SKM-1 (cell line): ENCODE measurements at regions not wholly inside any gene's neighbourhood (a gene's known extent, or its start where the extent isn't known, plus 50 kb on each side); places are given as distances from the start of the nearest gene placed in this dataset.

Experiments
- DNase-seq: peaks from one replicate; lab custom pipeline; 2025; ENCODE audit not compliant: unreplicated experiment; lab: John Stamatoyannopoulos, UW

DNA sequence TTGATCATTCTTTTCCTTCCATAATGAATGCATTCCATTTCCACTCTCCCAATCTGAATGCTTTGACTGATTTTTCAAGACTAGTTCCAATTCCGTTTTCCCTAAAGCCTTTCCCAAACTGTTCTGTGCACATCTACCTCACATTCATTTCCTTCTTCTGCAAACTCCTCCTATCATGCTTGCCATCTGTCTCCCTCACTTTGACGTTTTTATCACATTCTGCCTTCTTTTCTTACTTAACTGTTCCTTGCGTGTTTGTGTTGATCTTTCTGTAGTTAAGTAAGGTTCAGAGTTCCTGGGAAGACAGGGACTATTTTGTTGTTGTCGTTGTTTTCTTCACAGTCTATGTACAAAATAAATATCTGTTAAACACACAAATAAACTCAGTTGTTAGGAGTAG lies 179.0 kb downstream of the NXPE2 start:
- no peak for DNase-seq

DNA sequence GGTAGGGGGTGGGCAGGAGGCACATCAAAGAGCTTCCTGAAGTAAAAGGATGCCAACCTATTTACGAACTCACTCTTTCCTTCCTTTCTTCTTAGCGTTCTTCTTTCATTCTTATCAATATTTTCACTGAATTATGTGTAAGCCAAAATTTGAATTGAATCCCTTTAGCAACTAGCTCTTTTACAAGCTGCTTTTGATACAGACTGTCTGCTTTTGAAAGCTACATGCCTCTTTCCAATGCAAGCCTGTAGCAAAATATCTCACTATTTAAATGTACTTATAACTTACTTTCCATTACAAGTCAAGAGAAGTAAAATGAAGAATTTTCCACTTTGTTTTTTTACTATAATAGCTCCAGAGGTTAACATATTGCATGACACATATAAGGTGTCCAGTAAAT lies 186.6 kb downstream of the NXPE2 start:
- no peak for DNase-seq

DNA sequence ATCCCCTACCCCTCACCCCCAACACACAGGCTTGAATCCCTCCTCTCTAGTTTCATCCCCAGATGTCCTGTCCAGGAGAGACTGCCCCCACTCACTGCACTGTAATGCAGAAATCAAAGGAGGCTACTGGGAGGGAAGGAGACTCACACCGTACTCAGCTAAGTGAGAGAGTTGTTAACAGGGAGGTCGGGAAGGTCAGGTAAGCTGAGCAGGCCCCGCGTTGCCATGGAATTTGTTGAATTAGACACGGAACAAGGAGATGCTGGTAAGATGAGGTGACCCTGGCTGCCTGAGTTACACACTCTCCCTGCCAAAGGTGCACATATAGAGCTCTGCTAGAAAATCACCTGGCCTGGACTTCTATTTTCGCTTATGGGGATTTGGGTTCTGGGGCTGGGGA lies 197.9 kb downstream of the NXPE2 start:
- DNase-seq = no peak

GRCh38 chr11:114877976-114878375 lies 199.6 kb downstream of the NXPE2 start:
- no peak for DNase-seq

GRCh38 chr11:114880442-114880841 lies 202.1 kb downstream of the NXPE2 start:
- no peak for DNase-seq

DNA sequence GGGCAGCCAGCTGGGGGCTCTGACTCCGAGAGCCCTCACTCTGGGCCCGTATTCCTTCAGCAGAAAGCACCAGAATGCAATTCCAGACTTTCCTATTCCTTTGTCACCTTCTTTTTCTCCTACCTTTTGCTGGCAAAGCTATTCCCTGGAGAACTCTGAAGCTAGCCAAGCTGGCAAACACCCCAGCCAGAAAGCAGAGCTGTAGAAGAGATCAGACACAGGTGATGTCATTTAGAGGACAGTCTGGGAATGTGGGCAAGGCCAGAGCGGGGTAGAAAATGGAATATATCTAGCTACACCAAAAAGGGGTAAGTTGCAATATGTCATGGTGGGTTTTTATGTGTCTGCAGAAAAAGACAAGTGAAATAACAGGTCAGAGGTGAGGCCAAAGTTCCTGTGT lies 205.1 kb downstream of the NXPE2 start:
- no peak for DNase-seq

DNA sequence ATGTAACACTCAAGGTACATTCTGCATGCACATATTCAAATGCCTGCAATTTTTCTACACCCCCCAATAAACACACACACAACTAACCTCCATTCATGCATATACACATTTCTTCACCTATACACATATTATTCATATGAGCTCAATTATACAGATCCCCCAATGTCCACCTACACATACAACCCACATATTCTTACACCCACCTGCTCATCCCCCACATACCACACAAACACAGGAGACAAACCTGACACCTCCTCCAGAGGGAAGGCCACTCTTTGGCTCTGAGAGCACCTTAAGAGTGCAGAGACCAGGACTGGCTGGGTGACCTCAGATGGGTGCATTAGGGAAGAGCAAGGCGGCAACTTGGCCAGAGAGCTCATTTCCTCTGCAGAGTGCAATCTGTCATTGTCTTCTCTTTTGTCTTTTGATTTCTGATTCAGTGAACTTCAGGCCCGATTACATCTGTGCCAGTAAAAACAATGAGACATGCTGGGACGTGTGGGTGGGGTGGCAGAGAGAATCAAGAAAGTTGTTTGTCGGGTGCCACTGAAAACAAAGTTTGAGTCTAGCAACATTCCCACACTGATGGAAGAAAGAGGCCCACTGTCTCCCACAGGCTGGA lies 208.4 kb downstream of the NXPE2 start:
- DNase-seq = no peak

DNA sequence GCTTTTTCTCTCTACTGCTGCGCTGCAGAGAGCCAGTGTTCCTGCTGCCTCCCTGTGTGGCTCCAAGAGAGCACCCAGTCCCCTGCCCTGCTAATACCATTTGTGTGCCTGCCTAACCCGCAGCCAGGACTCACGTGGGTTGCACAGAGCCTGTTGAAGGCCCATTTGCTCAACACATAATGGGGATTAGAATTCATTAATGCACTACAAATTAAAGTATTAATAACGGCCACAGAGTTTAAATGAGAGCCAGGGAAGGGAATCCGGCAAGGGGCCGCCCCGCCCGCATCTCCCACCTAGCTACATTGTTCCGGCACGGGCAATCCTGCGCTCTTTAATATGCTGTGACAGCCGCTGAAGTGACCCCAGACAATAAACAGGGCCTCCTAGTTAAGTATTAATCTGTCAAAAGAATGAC lies 211.3 kb downstream of the NXPE2 start:
- DNase-seq = no peak

GRCh38 chr11:114890038-114890437 lies 211.7 kb downstream of the NXPE2 start:
- no peak for DNase-seq

GRCh38 chr11:114891911-114892310 lies 213.6 kb downstream of the NXPE2 start:
- no peak for DNase-seq

- DNase-seq = peak; percentile 4
Measured at GRCh38 chr11:114892381-114893197, 214.3 kb downstream of the NXPE2 start.

GRCh38 chr11:114893329-114893728 lies 215.0 kb downstream of the NXPE2 start:
- DNase-seq = no peak

- no peak for DNase-seq
Measured at GRCh38 chr11:114896594-114896993, 218.3 kb downstream of the NXPE2 start.

DNA sequence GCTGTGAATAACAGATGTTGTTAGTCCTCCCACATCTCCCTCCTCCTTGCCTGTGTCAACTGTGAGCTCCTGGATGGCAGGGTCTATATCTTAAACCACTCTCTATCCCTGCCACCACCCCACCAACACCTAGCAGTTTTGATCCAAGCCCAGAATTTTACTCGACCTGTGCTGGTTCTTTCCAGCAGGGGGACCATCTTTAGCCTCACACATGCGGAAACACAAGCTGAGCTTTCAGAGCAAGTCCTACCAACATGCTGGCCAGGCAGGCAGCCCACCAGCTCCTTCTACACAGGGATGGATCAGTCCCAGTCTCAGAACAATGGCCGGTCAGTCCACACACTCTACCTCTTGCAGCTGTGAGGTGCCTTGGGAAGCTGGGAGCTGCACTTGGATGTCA lies 231.5 kb downstream of the NXPE2 start:
- DNase-seq = no peak

GRCh38 chr11:114912826-114913225 lies 234.5 kb downstream of the NXPE2 start:
- DNase-seq = no peak

DNA sequence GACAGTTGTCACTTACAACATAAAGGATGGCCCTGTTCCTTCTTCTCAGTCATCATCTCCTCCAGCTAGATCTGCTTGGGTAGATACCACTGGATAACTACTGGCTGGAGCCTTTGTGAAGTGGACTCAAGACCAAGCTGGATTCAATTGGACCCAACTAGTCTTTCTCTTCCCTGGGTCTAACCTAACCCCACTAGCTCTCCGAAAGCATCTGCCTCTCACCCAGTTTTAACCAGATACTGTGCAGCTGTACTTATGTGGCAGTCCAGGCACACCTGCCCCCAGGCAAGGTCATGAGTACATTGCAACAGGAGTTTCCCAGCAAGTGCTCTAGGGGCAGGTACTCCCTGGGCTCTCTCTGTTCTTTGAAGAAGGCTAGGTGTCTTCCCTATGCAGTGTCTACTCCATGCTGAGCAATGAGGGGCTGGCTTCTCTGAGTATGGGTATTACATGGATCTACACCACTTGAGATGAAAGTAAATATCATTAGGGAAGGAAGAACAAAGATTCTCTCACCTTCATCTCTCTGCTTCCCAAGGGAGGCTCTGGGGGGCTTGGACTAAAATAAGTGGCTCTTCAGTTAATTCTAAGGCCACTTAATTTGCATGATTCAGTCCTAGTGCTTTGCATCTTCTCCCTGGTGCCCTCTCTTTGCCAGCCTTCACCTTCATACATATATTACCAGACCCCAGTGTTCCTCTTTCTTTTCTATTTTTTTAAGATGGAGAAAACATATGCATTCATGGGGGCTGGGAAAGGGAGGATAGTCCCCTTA lies 236.1 kb downstream of the NXPE2 start:
- DNase-seq = no peak

- no peak for DNase-seq
Measured at GRCh38 chr11:114915871-114916805, 237.8 kb downstream of the NXPE2 start.

DNA sequence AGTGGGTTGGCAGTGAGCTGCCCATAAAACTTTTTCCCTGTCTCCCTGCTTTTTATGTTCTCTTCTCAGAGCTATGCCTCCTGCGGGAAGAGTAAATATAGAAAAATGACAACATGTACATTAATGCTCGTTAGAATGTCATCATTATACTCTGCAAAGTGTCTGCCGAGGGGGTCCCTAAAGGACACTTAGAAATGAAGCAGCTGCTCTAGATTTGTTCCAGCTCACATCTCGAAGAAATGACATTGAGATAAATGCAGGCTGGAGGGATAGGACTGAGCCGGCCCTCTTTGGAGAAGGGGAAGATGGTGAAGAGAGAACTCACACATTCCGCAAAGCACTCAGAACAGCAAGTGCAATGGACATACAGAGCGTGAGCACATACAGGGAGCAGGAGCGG lies 240.0 kb downstream of the NXPE2 start:
- no peak for DNase-seq

- DNase-seq = no peak
Measured at GRCh38 chr11:114921697-114922096, 243.4 kb downstream of the NXPE2 start.

GRCh38 chr11:114924042-114924441 lies 245.7 kb downstream of the NXPE2 start:
- no peak for DNase-seq

GRCh38 chr11:114925591-114925990 lies 247.3 kb downstream of the NXPE2 start:
- no peak for DNase-seq
